IPS-20b (cell line): ENCODE measurements at regions not wholly inside any gene's neighbourhood (a gene's known extent, or its start where the extent isn't known, plus 50 kb on each side); places are given as distances from the start of the nearest gene placed in this dataset.
"Not testable (repeated sequence)": the region's sequence is repeated elsewhere in the genome, so short reads cannot be mapped to it uniquely, and the experiment has no call there.

Source experiments
- H3K27ac ChIP-seq: one replicate; pipeline ENCODE4 v1.5.1; 2013; ENCODE audit warnings: low read length
- H3K27me3 ChIP-seq: 2 replicates; pipeline ENCODE4 v1.6.1; 2013; ENCODE audit warnings: mild to moderate bottlenecking, low read length, inconsistent platforms; ENCODE audit not compliant: insufficient read depth
- H3K36me3 ChIP-seq: 2 replicates; pipeline ENCODE4 v1.6.1; 2013; ENCODE audit warnings: low read depth, mild to moderate bottlenecking, inconsistent platforms, low read length, moderate library complexity; ENCODE audit not compliant: insufficient read depth
- H3K4me1 ChIP-seq: 2 replicates; pipeline ENCODE4 v1.6.1; 2013; ENCODE audit warnings: mild to moderate bottlenecking, control low read depth, inconsistent platforms, low read length, moderate library complexity; ENCODE audit not compliant: insufficient read depth
- H3K4me3 ChIP-seq: 2 replicates; pipeline ENCODE4 v1.5.1; 2013; ENCODE audit warnings: mild to moderate bottlenecking, low read length, inconsistent platforms
- H3K9ac ChIP-seq: 2 replicates; pipeline ENCODE4 v1.6.1; 2013; ENCODE audit warnings: low read depth, mild to moderate bottlenecking, inconsistent platforms, low read length, moderate library complexity
- H3K9me3 ChIP-seq: 2 replicates; pipeline ENCODE4 v1.6.1; 2013; ENCODE audit warnings: mild to moderate bottlenecking, low read depth, low read length, inconsistent platforms; ENCODE audit not compliant: insufficient read depth

- Histone ChIP-seq H3K9me3 (no peaks in the 10 kb centered on the region), H3K27me3 (no peaks in the 10 kb centered on the region), H3K9ac (no peak overlapping the region), H3K4me3 (no peak overlapping the region), H3K4me1 (no peaks in the 10 kb centered on the region; the same call in 1 of the 2 replicates), H3K27ac (no peak overlapping the region), H3K36me3 (no peaks in the 10 kb centered on the region)
Measured at GRCh38 chr7:7035851-7036250, 146.5 kb upstream of the C1GALT1 start.

GRCh38 chr7:7042286-7042893 lies 140.0 kb upstream of the C1GALT1 start:
- not testable (repeated sequence) for H3K9me3 ChIP-seq, H3K27ac ChIP-seq, H3K27me3 ChIP-seq, H3K36me3 ChIP-seq, H3K4me1 ChIP-seq, H3K4me3 ChIP-seq, H3K9ac ChIP-seq

- Histone ChIP-seq H3K9ac (no peak overlapping the region), H3K9me3 (peaks cover 6% of the 10 kb centered on the region; the same call in 1 of the 2 replicates), H3K4me1 (no peaks in the 10 kb centered on the region), H3K27me3 (no peaks in the 10 kb centered on the region), H3K27ac (no peak overlapping the region), H3K4me3 (no peak overlapping the region), H3K36me3 (no peaks in the 10 kb centered on the region)
Measured at GRCh38 chr7:7044806-7045205, 137.5 kb upstream of the C1GALT1 start.

- no peak overlapping the region for H3K27ac ChIP-seq
- no peak overlapping the region for H3K4me3 ChIP-seq
Measured at GRCh38 chr7:7048213-7048612, 134.1 kb upstream of the C1GALT1 start.

GRCh38 chr7:7051206-7051877 lies 131.0 kb upstream of the C1GALT1 start:
- H3K27me3 ChIP-seq: no peaks in the 10 kb centered on the region
- H3K4me3 ChIP-seq: no peak overlapping the region
- H3K9ac ChIP-seq: no peak overlapping the region
- no peaks in the 10 kb centered on the region for H3K36me3 ChIP-seq
- H3K4me1 ChIP-seq: no peaks in the 10 kb centered on the region
- H3K9me3 ChIP-seq: no peaks in the 10 kb centered on the region
- H3K27ac ChIP-seq: no peak overlapping the region

More at GRCh38 chr7:7048213-7048612, 134.1 kb upstream of the C1GALT1 start:
- no peaks in the 10 kb centered on the region for H3K36me3 ChIP-seq
- no peak overlapping the region for H3K9ac ChIP-seq
- H3K27me3 ChIP-seq: no peaks in the 10 kb centered on the region
- H3K4me1 ChIP-seq: no peaks in the 10 kb centered on the region
- H3K9me3 ChIP-seq: no peaks in the 10 kb centered on the region

GRCh38 chr7:7054252-7054830 lies 128.0 kb upstream of the C1GALT1 start:
- no peak overlapping the region for H3K4me3 ChIP-seq
- no peaks in the 10 kb centered on the region for H3K27me3 ChIP-seq
- no peak overlapping the region for H3K9ac ChIP-seq
- H3K9me3 ChIP-seq: no peaks in the 10 kb centered on the region
- no peak overlapping the region for H3K27ac ChIP-seq
- no peaks in the 10 kb centered on the region for H3K36me3 ChIP-seq
- H3K4me1 ChIP-seq: no peaks in the 10 kb centered on the region

- H3K36me3 ChIP-seq: no peaks in the 10 kb centered on the region
- no peak overlapping the region for H3K9ac ChIP-seq
- H3K4me3 ChIP-seq: no peak overlapping the region
- no peaks in the 10 kb centered on the region for H3K9me3 ChIP-seq
- H3K4me1 ChIP-seq: no peaks in the 10 kb centered on the region
- H3K27ac ChIP-seq: no peak overlapping the region
- no peaks in the 10 kb centered on the region for H3K27me3 ChIP-seq
Measured at GRCh38 chr7:7060828-7061599, 121.3 kb upstream of the C1GALT1 start.

GRCh38 chr7:7077945-7078344 lies 104.4 kb upstream of the C1GALT1 start:
- H3K9me3 ChIP-seq: no peaks in the 10 kb centered on the region
- H3K27ac ChIP-seq: no peak overlapping the region
- no peak overlapping the region for H3K4me3 ChIP-seq
- H3K36me3 ChIP-seq: no peaks in the 10 kb centered on the region
- H3K4me1 ChIP-seq: no peaks in the 10 kb centered on the region
- H3K9ac ChIP-seq: no peak overlapping the region
- H3K27me3 ChIP-seq: no peaks in the 10 kb centered on the region

- no peaks in the 10 kb centered on the region for H3K4me1 ChIP-seq
- H3K9ac ChIP-seq: no peak overlapping the region
- no peak overlapping the region for H3K4me3 ChIP-seq
- no peaks in the 10 kb centered on the region for H3K36me3 ChIP-seq
- no peaks in the 10 kb centered on the region for H3K27me3 ChIP-seq
- no peak overlapping the region for H3K27ac ChIP-seq
- H3K9me3 ChIP-seq: no peaks in the 10 kb centered on the region; the same call in 1 of the 2 replicates
Measured at GRCh38 chr7:7080802-7081201, 101.5 kb upstream of the C1GALT1 start.

GRCh38 chr7:7090460-7090859 lies 91.9 kb upstream of the C1GALT1 start:
- H3K4me1 ChIP-seq: no peaks in the 10 kb centered on the region
- H3K27me3 ChIP-seq: no peaks in the 10 kb centered on the region
- H3K9ac ChIP-seq: no peak overlapping the region
- no peak overlapping the region for H3K4me3 ChIP-seq
- no peaks in the 10 kb centered on the region for H3K36me3 ChIP-seq
- H3K9me3 ChIP-seq: peaks cover 17% of the 10 kb centered on the region; the same call in 1 of the 2 replicates
- no peak overlapping the region for H3K27ac ChIP-seq

- Histone ChIP-seq H3K4me1 (peaks cover 30% of the 10 kb centered on the region), H3K9ac (no peak overlapping the region; the same call in 1 of the 2 replicates), H3K4me3 (no peak overlapping the region), H3K27ac (no peak overlapping the region), H3K27me3 (no peaks in the 10 kb centered on the region), H3K9me3 (no peaks in the 10 kb centered on the region), H3K36me3 (no peaks in the 10 kb centered on the region)
Measured at GRCh38 chr7:7098280-7098818, 84.0 kb upstream of the C1GALT1 start.
